GM21576 (cell line): ENCODE measurements at regions not wholly inside any gene's neighbourhood (a gene's known extent, or its start where the extent isn't known, plus 50 kb on each side); places are given as distances from the start of the nearest gene placed in this dataset.
A peak's percentile ranks its signal among the peaks of the same experiment; 100 is the strongest.

Experiments used
- ATAC-seq: cut with Tn5 transposase; IDR thresholded peaks from one replicate; pipeline ENCODE4 v1.9.1; 2021; ENCODE audit warnings: mild to moderate bottlenecking, moderate library complexity; ENCODE audit not compliant: unreplicated experiment

GRCh38 chr3:144286235-144286910, 314.8 kb downstream of the DIPK2A start:
- ATAC-seq = no peak

- ATAC-seq = no peak
These were observed 315.4 kb downstream of the DIPK2A start for GRCh38 chr3:144287001-144287400.

GRCh38 chr3:144289057-144289456, 317.4 kb downstream of the DIPK2A start:
- ATAC-seq = no peak

- ATAC-seq = peak; percentile 88
These were observed 323.3 kb downstream of the DIPK2A start for GRCh38 chr3:144294659-144295538.

GRCh38 chr3:144295613-144296012, 324.0 kb downstream of the DIPK2A start:
- ATAC-seq = no peak

- ATAC-seq = no peak
These were observed 325.2 kb downstream of the DIPK2A start for GRCh38 chr3:144296808-144297207.

- ATAC-seq = no peak
These were observed 330.2 kb downstream of the DIPK2A start for GRCh38 chr3:144301863-144302262.

- ATAC-seq = no peak
These were observed 336.3 kb downstream of the DIPK2A start for GRCh38 chr3:144307951-144308350.

GRCh38 chr3:144308396-144308795, 336.8 kb downstream of the DIPK2A start:
- ATAC-seq = no peak

GRCh38 chr3:144312702-144313101, 341.1 kb downstream of the DIPK2A start:
- ATAC-seq = no peak

- no peak for ATAC-seq
These were observed 343.3 kb downstream of the DIPK2A start for GRCh38 chr3:144314946-144315345.

GRCh38 chr3:144317961-144318360, 346.3 kb downstream of the DIPK2A start:
- ATAC-seq = no peak

- ATAC-seq = no peak
These were observed 352.5 kb downstream of the DIPK2A start for GRCh38 chr3:144324076-144324475.

- ATAC-seq = no peak
These were observed 361.2 kb downstream of the DIPK2A start for GRCh38 chr3:144332868-144333267.

GRCh38 chr3:144341471-144341870, 369.8 kb downstream of the DIPK2A start:
- ATAC-seq = no peak

GRCh38 chr3:144343343-144343742, 371.7 kb downstream of the DIPK2A start:
- no peak for ATAC-seq

GRCh38 chr3:144343777-144344176, 372.2 kb downstream of the DIPK2A start:
- ATAC-seq = no peak

- ATAC-seq = no peak
These were observed 373.4 kb downstream of the DIPK2A start for GRCh38 chr3:144344925-144345548.

GRCh38 chr3:144350125-144350524, 378.5 kb downstream of the DIPK2A start:
- ATAC-seq = no peak

GRCh38 chr3:144351011-144351410, 379.4 kb downstream of the DIPK2A start:
- ATAC-seq = no peak

GRCh38 chr3:144351773-144352365, 380.2 kb downstream of the DIPK2A start:
- no peak for ATAC-seq
